H1 (cell line): ENCODE measurements at regions not wholly inside any gene's neighbourhood (a gene's known extent, or its start where the extent isn't known, plus 50 kb on each side); places are given as distances from the start of the nearest gene placed in this dataset.

Experiments
- RFX5 ChIP-seq: IDR thresholded peaks from 2 replicates; pipeline ENCODE4 v1.6.1; 2011; ENCODE audit warnings: low read depth, low read length, improper control_type of control experiment, borderline replicate concordance
- SP4 ChIP-seq: IDR thresholded peaks from 2 replicates; pipeline ENCODE4 v1.6.1; 2012; ENCODE audit warnings: low read length, inconsistent platforms

DNA sequence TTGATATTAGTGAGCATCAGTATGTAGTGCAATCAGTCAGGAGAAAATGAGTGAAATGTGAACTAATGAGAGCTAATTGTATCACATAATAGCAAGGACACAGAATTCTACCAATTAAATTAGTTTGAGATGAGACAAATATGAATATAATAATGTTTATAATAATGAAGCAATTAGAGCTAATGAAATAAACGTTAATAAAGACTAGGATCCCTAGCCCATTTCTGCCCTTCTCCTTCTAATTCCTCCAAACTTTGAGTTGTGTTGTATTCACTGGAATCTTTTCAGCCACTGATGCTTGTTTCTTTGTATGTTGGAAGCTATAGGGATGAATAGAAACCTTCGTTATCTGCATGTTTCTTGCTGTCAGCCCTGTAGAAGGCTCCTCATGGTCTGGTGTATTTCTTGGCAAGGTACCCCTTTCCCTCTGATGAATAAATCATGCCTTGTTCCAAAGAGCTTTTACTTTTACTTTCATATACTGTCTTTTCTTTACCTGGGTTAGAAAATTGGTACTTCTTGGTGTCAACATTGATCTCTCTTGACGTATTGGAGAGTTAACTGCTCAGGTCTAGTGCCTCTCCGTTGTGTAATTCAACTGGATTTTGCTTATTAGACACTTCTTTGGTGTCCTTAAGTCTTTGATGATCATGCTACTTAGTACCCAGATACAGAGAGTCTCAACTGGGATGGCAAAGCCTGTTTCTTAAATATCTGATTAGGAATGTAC lies 154.8 kb downstream of the PTCSC3 start (continued):
- TF ChIP-seq RFX5 (no peak), SP4 (no peak)
